ENCODE measurements at regions not wholly inside any gene's neighbourhood (a gene's known extent, or its start where the extent isn't known, plus 50 kb on each side); places are given as distances from the start of the nearest gene placed in this dataset.

GRCh38 chr12:46499226-46499625 lies 126.7 kb upstream of the SLC38A2 start:
- H3K4me3 Mint-ChIP-seq: no peak overlapping the region
- peaks cover 37% of the 10 kb centered on the region for H3K9me3 Mint-ChIP-seq
- no peak overlapping the region for H3K27ac Mint-ChIP-seq
- no peaks in the 10 kb centered on the region for H3K27me3 Mint-ChIP-seq (ENCODE audit: low read depth)
- peaks cover 37% of the 10 kb centered on the region for H3K36me3 Mint-ChIP-seq (ENCODE audit: low read depth)
- H3K4me1 Mint-ChIP-seq (ENCODE audit: low read depth): peaks cover 9% of the 10 kb centered on the region
- DNase-seq (ENCODE audit: low spot score): no peak

DNA sequence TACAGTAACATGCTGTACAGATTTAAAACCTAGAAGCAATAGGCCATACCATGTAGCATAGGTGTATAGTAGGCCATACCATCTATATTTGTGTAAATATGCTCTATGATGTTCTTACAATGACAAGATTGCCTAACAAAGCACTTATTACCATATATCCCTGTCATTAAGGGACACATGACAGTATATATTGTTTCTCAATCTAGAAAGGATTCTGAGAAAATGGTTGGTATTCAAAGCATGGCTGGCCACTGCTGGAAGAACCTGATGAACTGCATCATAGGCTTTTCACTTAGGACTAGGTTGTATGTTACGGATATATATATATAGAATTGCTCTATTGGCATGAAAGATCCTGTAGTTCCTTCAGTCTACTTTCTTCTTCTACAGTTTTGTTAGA lies 125.2 kb upstream of the SLC38A2 start:
- H3K27me3 Mint-ChIP-seq (ENCODE audit: low read depth): no peaks in the 10 kb centered on the region
- H3K4me1 Mint-ChIP-seq (ENCODE audit: low read depth): peaks cover 7% of the 10 kb centered on the region
- peaks cover 27% of the 10 kb centered on the region for H3K36me3 Mint-ChIP-seq (ENCODE audit: low read depth)
- no peak overlapping the region for H3K27ac Mint-ChIP-seq
- H3K4me3 Mint-ChIP-seq: no peak overlapping the region
- peaks cover 24% of the 10 kb centered on the region for H3K9me3 Mint-ChIP-seq
- DNase-seq (ENCODE audit: low spot score): no peak

- no peaks in the 10 kb centered on the region for H3K27me3 Mint-ChIP-seq (ENCODE audit: low read depth)
- peaks cover 3% of the 10 kb centered on the region for H3K4me1 Mint-ChIP-seq (ENCODE audit: low read depth)
- peaks cover 8% of the 10 kb centered on the region for H3K36me3 Mint-ChIP-seq (ENCODE audit: low read depth)
- no peak overlapping the region for H3K27ac Mint-ChIP-seq
- H3K9me3 Mint-ChIP-seq: no peaks in the 10 kb centered on the region
- no peak for DNase-seq (ENCODE audit: low spot score)
- H3K4me3 Mint-ChIP-seq: no peak overlapping the region
Observed at GRCh38 chr12:46494424-46494823, 121.9 kb upstream of the SLC38A2 start.

DNA sequence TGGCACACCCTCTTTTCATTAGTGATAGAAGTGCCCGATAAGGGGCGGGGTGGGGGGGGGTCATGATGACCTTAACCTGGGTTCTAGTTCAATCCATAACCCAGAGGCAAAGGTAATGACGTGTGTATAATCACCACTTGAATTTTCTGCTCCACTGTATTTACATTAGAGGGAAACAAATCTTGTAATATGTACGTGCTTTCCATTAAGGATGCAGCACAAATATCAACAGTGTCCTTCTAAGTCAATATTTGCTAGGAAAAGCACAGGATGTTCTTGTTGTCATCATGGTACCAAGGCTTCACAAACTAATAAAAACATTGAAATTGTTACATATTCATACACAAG lies 121.2 kb upstream of the SLC38A2 start:
- Mint-ChIP-seq H3K9me3 (no peaks in the 10 kb centered on the region), H3K27me3 (ENCODE audit: low read depth) (no peaks in the 10 kb centered on the region)
- no peak for DNase-seq (ENCODE audit: low spot score)

GRCh38 chr12:46493150-46493833 lies 120.7 kb upstream of the SLC38A2 start:
- no peak overlapping the region for H3K27ac Mint-ChIP-seq
- no peak for DNase-seq (ENCODE audit: low spot score)
- H3K36me3 Mint-ChIP-seq (ENCODE audit: low read depth): peaks cover 13% of the 10 kb centered on the region
- H3K4me1 Mint-ChIP-seq (ENCODE audit: low read depth): peaks cover 2% of the 10 kb centered on the region
- H3K9me3 Mint-ChIP-seq: no peaks in the 10 kb centered on the region
- no peak overlapping the region for H3K4me3 Mint-ChIP-seq
- no peaks in the 10 kb centered on the region for H3K27me3 Mint-ChIP-seq (ENCODE audit: low read depth)

More for the DNA sequence above, 121.2 kb upstream of the SLC38A2 start:
- Mint-ChIP-seq H3K4me3 (no peak overlapping the region), H3K27ac (no peak overlapping the region), H3K4me1 (ENCODE audit: low read depth) (peaks cover 3% of the 10 kb centered on the region), H3K36me3 (ENCODE audit: low read depth) (peaks cover 12% of the 10 kb centered on the region)

DNA sequence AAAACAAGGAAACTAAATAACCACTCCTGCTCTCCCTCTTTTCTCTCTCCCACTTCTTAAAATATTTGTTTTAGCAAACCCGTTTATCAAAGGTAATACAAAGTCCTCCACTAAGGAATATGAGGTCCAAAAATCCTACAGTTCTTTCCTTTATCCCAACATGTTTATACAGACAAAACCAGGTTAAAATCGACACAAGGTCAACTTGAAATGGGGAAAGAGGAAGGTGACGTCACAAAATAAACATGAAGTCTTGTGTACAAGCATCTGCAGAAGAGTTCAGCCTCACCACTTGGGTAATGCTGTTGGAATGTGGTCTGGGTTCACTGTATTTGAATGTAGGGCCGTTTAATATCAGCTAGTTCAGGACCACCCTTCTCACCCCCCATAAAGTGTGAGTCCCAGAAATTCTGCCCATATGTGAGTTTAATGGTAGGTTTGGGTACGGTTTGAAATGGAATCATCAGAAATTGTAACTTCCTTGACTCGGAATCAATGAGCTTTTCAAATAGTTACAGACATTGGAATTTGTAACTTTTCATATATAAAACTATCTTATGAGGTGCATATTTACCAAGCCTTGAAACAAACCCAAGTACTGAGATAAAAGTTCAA lies 120.0 kb upstream of the SLC38A2 start:
- no peaks in the 10 kb centered on the region for H3K9me3 Mint-ChIP-seq
- H3K27me3 Mint-ChIP-seq (ENCODE audit: low read depth): no peaks in the 10 kb centered on the region
- peaks cover 9% of the 10 kb centered on the region for H3K36me3 Mint-ChIP-seq (ENCODE audit: low read depth)
- DNase-seq (ENCODE audit: low spot score): no peak
- H3K27ac Mint-ChIP-seq: no peak overlapping the region
- H3K4me3 Mint-ChIP-seq: no peak overlapping the region
- H3K4me1 Mint-ChIP-seq (ENCODE audit: low read depth): no peaks in the 10 kb centered on the region

GRCh38 chr12:46491548-46491947 lies 119.0 kb upstream of the SLC38A2 start:
- no peak overlapping the region for H3K4me3 Mint-ChIP-seq
- peaks cover 9% of the 10 kb centered on the region for H3K36me3 Mint-ChIP-seq (ENCODE audit: low read depth)
- H3K27me3 Mint-ChIP-seq (ENCODE audit: low read depth): no peaks in the 10 kb centered on the region
- H3K4me1 Mint-ChIP-seq (ENCODE audit: low read depth): no peaks in the 10 kb centered on the region
- H3K27ac Mint-ChIP-seq: no peak overlapping the region
- no peaks in the 10 kb centered on the region for H3K9me3 Mint-ChIP-seq
- DNase-seq (ENCODE audit: low spot score): no peak

DNA sequence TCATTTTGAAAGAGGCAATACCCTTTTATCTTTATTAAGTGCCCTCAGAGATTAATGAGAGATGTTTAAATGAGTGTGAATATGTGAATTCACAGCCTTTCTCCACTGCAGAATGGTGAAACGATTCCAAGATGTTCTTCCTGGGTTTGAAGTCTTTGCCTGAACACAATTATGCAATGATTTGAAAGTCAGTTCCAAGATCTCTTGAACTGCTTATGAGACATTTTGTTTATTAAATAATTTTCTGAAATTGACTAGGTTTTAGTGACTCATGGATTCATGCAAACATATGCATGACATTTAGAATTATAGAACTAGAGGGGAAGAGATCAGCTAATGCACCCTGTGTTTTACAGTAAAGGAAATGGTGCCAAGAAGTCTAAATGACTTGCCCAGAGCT lies 118.1 kb upstream of the SLC38A2 start:
- no peak overlapping the region for H3K27ac Mint-ChIP-seq
- peaks cover 9% of the 10 kb centered on the region for H3K36me3 Mint-ChIP-seq (ENCODE audit: low read depth)
- no peaks in the 10 kb centered on the region for H3K4me1 Mint-ChIP-seq (ENCODE audit: low read depth)
- DNase-seq (ENCODE audit: low spot score): no peak
- no peaks in the 10 kb centered on the region for H3K9me3 Mint-ChIP-seq
- H3K27me3 Mint-ChIP-seq (ENCODE audit: low read depth): no peaks in the 10 kb centered on the region
- no peak overlapping the region for H3K4me3 Mint-ChIP-seq

- H3K4me3 Mint-ChIP-seq: no peak overlapping the region
- no peak overlapping the region for H3K27ac Mint-ChIP-seq
- no peaks in the 10 kb centered on the region for H3K27me3 Mint-ChIP-seq (ENCODE audit: low read depth)
- H3K36me3 Mint-ChIP-seq (ENCODE audit: low read depth): peaks cover 11% of the 10 kb centered on the region
- H3K4me1 Mint-ChIP-seq (ENCODE audit: low read depth): peaks cover 2% of the 10 kb centered on the region
- no peak for DNase-seq (ENCODE audit: low spot score)
- H3K9me3 Mint-ChIP-seq: no peaks in the 10 kb centered on the region
Observed at GRCh38 chr12:46489951-46490388, 117.4 kb upstream of the SLC38A2 start.

- H3K4me1 Mint-ChIP-seq (ENCODE audit: low read depth): peaks cover 6% of the 10 kb centered on the region
- H3K9me3 Mint-ChIP-seq: no peaks in the 10 kb centered on the region
- H3K27ac Mint-ChIP-seq: no peak overlapping the region
- H3K36me3 Mint-ChIP-seq (ENCODE audit: low read depth): peaks cover 13% of the 10 kb centered on the region
- DNase-seq (ENCODE audit: low spot score): no peak
- no peaks in the 10 kb centered on the region for H3K27me3 Mint-ChIP-seq (ENCODE audit: low read depth)
- H3K4me3 Mint-ChIP-seq: no peak overlapping the region
Observed at GRCh38 chr12:46487567-46488131, 115.1 kb upstream of the SLC38A2 start.

DNA sequence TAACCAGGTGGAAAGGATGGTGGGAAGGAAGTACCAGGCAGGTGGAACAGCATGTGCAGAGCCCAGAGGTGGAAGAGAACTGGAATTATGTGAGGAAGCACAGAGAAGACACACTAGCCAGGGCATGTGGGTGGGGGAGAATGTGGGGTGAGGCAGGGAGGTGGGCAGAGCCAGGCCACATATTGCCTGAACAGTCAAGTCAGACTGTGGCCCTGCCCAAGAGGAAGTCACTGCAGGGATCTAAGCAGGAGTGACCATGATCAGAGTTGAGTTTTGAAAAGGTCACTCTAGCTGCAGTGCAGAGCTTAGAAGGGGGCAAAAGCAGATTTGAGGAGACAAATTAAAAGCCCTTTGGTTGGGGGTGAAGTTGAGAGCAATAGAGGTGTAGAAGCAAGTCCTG lies 114.0 kb upstream of the SLC38A2 start:
- Mint-ChIP-seq H3K27me3 (ENCODE audit: low read depth) (no peaks in the 10 kb centered on the region), H3K4me3 (no peak overlapping the region), H3K36me3 (ENCODE audit: low read depth) (peaks cover 15% of the 10 kb centered on the region), H3K9me3 (no peaks in the 10 kb centered on the region), H3K4me1 (ENCODE audit: low read depth) (peaks cover 6% of the 10 kb centered on the region), H3K27ac (no peak overlapping the region)
- no peak for DNase-seq (ENCODE audit: low spot score)

DNA sequence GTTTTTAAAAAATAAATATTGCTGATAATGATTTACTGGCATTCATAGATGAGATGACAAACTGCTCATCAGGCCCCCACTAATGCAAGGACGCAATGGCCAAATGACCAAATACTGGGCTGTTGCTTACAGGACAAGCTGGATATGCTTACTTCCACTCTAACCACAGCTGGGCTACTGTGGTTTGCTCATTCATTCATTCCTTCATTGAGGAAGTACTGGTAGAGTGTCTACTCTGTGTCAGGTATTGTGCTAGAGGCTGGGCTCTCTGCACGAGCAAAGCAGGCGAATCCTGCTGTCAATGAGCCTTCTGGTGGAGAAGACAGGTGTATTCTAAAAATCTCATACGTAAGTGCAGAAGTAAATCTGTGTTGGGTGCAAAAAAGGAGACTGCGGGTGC lies 113.3 kb upstream of the SLC38A2 start:
- no peak overlapping the region for H3K27ac Mint-ChIP-seq
- no peak overlapping the region for H3K4me3 Mint-ChIP-seq
- no peaks in the 10 kb centered on the region for H3K27me3 Mint-ChIP-seq (ENCODE audit: low read depth)
- H3K9me3 Mint-ChIP-seq: no peaks in the 10 kb centered on the region
- H3K36me3 Mint-ChIP-seq (ENCODE audit: low read depth): peaks cover 16% of the 10 kb centered on the region
- H3K4me1 Mint-ChIP-seq (ENCODE audit: low read depth): peaks cover 6% of the 10 kb centered on the region
- no peak for DNase-seq (ENCODE audit: low spot score)

- peaks cover 6% of the 10 kb centered on the region for H3K4me1 Mint-ChIP-seq (ENCODE audit: low read depth)
- H3K27me3 Mint-ChIP-seq (ENCODE audit: low read depth): no peaks in the 10 kb centered on the region
- no peak overlapping the region for H3K4me3 Mint-ChIP-seq
- no peak for DNase-seq (ENCODE audit: low spot score)
- H3K9me3 Mint-ChIP-seq: no peaks in the 10 kb centered on the region
- H3K27ac Mint-ChIP-seq: no peak overlapping the region
- H3K36me3 Mint-ChIP-seq (ENCODE audit: low read depth): peaks cover 18% of the 10 kb centered on the region
Observed at GRCh38 chr12:46484396-46485061, 112.0 kb upstream of the SLC38A2 start.

All from T-helper 2 cell treated with Interferon-gamma antibody and Interleukin-4, amounts not matched to agents 5 μg/mL and 100 μg/mL, for 36 hours (primary cell).